ENCODE measurements at regions not wholly inside any gene's neighbourhood (a gene's known extent, or its start where the extent isn't known, plus 50 kb on each side); places are given as distances from the start of the nearest gene placed in this dataset.
"Not testable (repeated sequence)": the region's sequence is repeated elsewhere in the genome, so short reads cannot be mapped to it uniquely, and the experiment has no call there.

GRCh38 chr19:31085125-31085524, 264.1 kb downstream of the TSHZ3 start:
- DNase-seq = no peak

DNA sequence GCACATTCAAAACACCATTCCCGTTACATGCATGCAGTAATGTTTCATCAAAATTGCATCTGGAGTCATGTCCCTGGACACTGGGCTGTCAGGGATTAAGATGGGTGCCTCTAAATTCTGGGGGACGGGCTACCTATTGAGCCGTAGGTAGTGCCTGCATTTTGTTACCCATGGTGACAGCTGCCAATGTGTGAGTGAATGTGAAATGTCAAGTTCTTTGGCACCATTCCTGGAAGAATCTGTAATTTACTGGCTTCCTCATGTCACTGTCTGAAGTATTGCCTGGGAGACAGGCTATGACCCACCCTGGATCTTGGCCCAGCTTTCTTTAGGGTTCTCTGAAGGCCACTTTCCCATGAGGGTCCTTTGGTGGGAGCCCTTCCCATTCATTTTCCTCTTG, 266.1 kb downstream of the TSHZ3 start:
- DNase-seq = no peak

DNA sequence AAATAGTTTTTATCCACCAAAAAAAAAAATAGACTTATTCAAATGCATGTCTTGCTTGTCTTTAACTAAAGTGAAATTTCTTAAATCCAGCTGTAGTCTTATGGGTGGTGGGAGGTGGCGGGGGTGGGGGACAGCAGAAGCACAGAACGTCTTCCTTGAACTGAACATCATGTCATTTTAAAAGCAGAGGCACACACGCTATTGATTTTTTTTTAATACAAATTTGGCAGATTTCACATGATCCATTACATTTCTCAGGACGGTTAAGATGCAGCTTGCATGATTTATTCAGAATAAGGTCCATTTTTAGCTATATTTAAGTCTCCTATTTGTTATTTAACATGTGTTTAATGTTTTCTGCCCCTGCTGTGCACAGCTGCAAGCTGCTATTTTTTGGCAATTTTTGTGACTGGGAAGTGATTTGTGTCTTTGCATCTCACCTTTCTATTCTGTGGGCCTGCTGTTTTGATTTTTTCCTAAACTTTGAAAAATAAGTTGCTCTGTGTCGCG, 274.0 kb downstream of the TSHZ3 start:
- DNase-seq = no peak

- no peak for DNase-seq
These were observed 274.8 kb downstream of the TSHZ3 start for GRCh38 chr19:31074199-31075125.

GRCh38 chr19:31073485-31074198, 275.6 kb downstream of the TSHZ3 start:
- DNase-seq = no peak

DNA sequence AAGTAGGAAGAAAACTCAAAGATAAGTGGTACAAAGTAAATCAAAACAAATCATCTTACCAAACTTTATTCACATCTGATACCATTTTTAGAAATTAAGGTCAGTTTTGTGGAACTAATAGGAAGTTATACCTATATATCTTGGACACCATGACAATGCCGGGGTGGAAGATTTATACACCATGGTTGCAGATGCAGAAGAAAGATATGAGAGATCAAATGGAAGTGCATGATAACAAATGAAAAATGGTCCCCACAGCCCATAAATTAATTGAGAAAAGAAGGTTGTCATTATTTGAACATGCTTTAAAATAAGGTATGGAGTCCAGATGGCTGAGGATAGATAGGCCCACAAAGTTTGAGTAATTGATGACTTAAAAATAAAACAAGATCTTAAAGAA, 276.8 kb downstream of the TSHZ3 start:
- DNase-seq = no peak

- no peak for DNase-seq
These were observed 277.9 kb downstream of the TSHZ3 start for GRCh38 chr19:31071136-31071855.

DNA sequence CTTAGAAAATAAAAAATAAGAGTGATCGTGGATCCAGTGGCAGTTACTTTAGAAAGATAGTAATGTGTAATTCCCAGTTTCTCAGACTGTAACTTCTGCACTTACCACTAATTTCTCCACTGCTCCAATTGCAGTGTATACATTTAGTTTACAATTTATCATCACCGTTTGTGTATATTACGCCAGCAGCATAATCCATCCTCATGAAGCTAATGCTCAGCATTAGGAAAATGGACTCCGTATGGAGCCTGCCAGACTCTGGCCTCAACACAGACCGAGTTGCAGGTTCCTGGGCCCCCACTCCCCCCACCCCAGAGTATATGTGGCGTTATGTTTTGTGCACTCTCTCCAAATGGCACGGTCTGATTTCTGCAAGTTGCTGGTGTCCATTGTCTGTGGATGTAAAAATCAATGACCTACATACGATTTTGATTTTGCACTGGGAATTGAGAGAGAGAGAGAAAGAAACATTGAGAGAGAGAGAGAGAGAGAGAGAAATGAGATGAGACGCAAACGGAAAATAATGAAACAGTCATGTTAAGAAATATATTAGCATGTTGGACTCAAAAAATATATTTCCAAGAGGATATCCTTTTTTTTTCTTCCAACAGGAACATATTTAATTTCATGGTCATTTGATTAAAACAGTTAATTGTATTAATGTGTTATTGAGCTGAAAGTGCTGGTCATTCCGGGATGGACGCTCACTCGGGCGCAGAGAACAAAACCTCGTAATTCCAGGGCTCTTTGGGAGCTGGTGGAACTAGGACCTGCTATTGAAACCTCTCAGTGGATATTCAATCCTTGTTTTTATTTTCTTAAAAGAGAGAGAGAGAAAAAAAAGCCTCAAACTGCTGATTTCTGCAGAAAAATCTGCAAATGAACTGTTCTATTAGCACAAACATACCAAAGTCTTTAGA, 278.8 kb downstream of the TSHZ3 start:
- DNase-seq = no peak

DNA sequence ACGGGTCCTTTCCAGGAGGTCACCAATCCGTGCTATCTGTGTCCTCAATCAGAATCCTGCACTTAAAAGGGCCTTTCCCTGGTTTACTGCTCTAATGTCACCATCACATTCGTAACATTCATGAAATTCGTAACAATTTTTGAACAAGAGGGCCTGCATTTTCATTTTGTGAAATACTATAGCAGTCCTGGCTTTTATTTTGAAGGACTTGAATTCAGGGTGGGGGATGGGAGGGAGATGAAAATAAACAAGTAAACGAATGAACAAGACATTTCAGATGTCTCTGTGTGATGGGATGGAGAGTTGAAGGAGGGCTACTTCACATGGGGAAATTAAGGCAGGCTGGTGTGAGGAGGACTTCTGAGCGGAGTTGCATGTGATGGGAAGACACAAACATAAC, 281.0 kb downstream of the TSHZ3 start:
- no peak for DNase-seq

DNA sequence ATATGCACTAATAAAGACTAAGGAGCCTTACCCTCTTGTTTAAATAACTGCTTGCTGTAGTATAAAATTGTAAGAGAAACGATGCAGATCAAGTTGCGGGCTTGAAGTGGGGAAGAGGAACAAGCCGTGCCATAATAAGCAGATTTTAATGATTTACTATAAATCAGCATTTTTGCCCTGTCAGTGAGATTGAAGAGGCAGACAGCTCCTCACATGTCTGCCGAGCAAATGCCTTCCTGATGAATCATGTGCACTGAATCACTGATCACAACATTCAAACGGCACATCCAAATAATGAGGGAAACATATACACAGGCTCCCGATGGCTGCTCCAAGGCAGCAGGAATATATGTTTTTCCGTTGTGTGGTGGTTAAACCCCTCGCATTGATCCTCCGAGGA, 282.9 kb downstream of the TSHZ3 start:
- DNase-seq = no peak

- DNase-seq = no peak
These were observed 284.7 kb downstream of the TSHZ3 start for GRCh38 chr19:31064491-31064890.

DNA sequence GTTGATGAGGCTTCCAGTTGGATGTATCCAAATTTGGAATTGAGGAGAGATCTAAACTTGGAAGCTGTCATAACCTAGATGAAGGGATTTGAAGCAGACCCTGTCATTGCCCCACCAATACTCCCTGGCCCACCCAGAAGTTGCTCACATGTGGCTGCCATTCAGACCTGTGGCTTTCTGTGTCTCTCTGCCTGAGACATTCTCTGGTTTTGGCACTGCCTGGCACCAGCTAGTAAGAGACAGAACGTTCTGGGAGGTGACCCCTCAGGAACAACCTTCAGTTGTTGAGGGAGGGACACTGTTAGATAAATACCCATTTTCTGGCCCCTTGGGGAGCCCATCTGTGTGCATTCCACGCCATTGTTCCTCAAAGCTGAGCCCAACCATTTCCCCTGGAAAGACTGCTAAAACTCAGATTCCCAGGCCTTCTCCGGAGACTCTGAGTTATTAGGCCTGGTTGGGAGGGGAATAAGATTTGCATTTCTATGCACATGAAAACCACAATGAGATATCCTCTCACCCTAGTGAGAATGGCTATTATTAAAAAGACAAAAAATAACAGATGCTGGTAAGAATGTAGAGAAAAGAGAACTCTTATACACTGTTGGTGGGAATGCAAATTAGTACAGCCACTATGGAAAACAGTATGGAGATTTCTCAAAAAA, 290.4 kb downstream of the TSHZ3 start:
- DNase-seq = no peak

- DNase-seq = no peak
These were observed 291.8 kb downstream of the TSHZ3 start for GRCh38 chr19:31057476-31057875.

GRCh38 chr19:31055454-31055853, 293.8 kb downstream of the TSHZ3 start:
- no peak for DNase-seq

GRCh38 chr19:31054430-31054829, 294.8 kb downstream of the TSHZ3 start:
- DNase-seq = peak; percentile 14

DNA sequence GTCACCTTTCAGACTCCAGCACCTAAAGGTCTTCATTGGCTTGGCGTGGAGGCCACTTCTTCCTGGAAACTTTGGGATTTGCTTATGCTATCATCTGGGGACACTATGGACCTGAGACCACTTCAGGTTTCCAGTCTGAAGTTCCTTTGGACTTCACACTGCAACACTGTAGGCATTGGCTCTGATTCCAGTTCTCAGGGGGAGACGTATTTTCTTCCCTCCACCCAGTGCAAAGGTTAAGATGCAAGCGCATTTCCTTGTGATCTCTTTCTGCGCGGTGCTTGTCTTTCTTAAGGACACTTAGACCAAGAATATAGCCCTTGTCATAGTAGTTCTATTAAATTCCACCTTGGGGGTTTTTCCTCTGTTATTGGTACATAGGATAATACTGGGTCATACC, 299.8 kb downstream of the TSHZ3 start:
- DNase-seq = no peak

DNA sequence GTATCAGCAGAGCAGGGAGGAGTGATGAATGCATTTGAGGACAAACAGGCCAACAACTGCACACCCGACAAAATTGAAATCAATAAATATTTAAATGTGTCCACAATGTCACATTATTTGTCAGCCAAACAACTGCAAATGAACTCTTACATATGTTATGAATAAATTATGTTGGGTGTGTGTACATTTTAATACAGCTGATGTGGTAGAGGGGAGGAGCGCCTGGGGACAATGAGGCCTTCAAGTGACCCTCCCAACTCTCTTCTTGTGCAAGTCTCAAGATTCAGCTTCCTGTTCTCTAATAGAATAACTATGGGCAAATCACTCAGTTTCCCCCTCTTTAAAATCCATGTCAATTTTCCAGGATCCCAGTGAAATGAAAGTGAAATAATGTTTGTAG, 303.2 kb downstream of the TSHZ3 start:
- no peak for DNase-seq

DNA sequence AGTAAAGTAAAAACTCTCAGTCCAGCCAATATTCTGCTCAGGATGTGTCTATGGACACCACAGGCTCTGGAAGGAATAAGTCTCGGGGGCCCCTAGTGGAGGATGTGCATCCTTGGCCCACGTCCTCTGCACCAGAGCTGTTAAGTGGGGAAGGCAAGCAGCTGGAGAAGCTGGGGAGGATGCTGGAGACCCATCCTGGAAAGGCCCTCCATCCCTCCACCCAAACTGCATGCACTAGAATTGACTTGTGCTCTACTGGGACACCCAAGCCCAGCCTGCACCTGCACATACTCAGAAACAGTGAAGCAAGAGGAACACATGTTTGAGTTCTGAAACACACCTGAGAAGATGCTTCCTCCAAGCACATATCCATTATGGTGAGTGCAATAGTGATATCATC, 307.8 kb downstream of the TSHZ3 start:
- DNase-seq = no peak

DNA sequence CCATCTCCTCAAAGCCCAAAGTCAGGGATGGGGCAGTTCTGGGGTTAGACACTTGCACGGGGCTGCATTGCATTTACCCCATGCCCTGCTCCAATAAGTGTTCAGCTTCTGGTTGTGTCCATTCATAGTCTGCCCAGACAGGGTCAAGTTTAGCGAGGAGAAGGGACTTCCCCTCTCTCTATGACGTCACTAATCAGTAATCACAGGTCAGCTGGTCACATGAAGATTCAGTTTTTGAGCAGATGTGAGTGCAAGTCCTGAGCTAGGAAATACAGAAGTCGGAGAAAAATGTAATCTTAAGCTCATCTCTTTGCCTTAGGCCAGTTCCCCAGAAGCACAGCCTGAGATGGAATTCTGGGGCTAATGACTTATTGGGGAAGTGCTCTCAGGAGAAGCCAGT, 310.1 kb downstream of the TSHZ3 start:
- DNase-seq = no peak

DNA sequence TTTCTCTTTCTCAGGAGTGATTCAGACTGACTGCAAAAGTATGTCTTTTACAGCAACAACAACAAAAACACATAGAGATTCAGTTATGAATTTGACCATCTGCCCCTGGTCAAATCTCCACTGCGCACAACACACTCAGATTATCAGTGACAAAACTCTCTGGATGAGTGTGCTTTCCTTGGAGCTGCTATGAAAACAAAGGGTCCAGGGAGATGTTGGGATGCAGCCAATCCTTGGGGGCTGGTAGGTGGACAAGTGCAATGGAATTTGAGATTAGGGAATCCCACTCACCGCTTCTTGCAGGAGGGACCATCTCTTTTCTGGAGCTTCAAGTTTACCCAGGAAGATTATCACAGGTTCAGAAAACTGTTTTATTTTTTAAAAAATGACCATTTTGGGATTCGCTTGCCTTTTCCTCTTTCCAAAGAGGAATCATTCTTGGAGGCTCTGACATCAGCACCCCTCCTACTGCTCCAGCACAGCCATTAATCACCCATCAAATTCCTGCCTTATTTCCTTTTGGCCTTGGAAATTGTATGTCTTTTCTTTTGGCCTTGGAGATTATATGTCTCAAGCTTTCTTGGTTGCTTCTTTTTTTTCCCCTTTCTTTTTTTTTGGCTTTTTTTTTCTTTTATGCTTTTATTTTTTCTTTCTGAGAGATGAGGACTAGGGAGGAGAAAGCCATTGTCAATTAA, 311.8 kb downstream of the TSHZ3 start:
- DNase-seq = no peak

- not testable (repeated sequence) for DNase-seq
These were observed 317.8 kb downstream of the TSHZ3 start for GRCh38 chr19:31031455-31031854.
